HEK293T (cell line): ENCODE measurements at regions not wholly inside any gene's neighbourhood (a gene's known extent, or its start where the extent isn't known, plus 50 kb on each side); places are given as distances from the start of the nearest gene placed in this dataset.

Source experiments
- BHLHE40 ChIP-seq: fragments of 450-650 bp; IDR thresholded peaks from 2 replicates; pipeline ENCODE4 v1.6.1; 2016; ENCODE audit warnings: mild to moderate bottlenecking, moderate library complexity, borderline replicate concordance
- CTBP1 ChIP-seq: fragments of 450-650 bp; IDR thresholded peaks from 2 replicates; pipeline ENCODE4 v1.6.1; 2016; ENCODE audit warnings: borderline replicate concordance
- ELF4 ChIP-seq: fragments of 450-650 bp; IDR thresholded peaks from 2 replicates; pipeline ENCODE4 v1.6.1; 2017; ENCODE audit warnings: antibody characterized with exemption
- FOXA1 ChIP-seq: fragments of 450-650 bp; IDR thresholded peaks from 2 replicates; pipeline ENCODE4 v1.6.1; 2016; ENCODE audit warnings: mild to moderate bottlenecking
- FOXM1 ChIP-seq: fragments of 450-650 bp; IDR thresholded peaks from 2 replicates; pipeline ENCODE4 v1.6.1; 2017; ENCODE audit warnings: mild to moderate bottlenecking, borderline replicate concordance
- PKNOX1 ChIP-seq: fragments of 450-650 bp; IDR thresholded peaks from 2 replicates; pipeline ENCODE4 v1.6.1; 2016
- SP1 ChIP-seq: fragments of 450-650 bp; IDR thresholded peaks from 2 replicates; pipeline ENCODE4 v1.6.1; 2017
- SUZ12 ChIP-seq: fragments of 450-650 bp; IDR thresholded peaks from 2 replicates; pipeline ENCODE4 v1.6.1; 2016; ENCODE audit warnings: mild to moderate bottlenecking
- ZNF384 ChIP-seq: fragments of 450-650 bp; IDR thresholded peaks from 2 replicates; pipeline ENCODE4 v1.6.1; 2016

GRCh38 chr2:60627412-60627811 lies 74.0 kb upstream of the BCL11A start:
- TF ChIP-seq BHLHE40: no peak
- no peak for TF ChIP-seq FOXM1
- TF ChIP-seq ELF4: no peak
- TF ChIP-seq PKNOX1: no peak
- no peak for TF ChIP-seq CTBP1
- no peak for TF ChIP-seq SP1
- TF ChIP-seq SUZ12: no peak
- no peak for TF ChIP-seq FOXA1
- no peak for TF ChIP-seq ZNF384
